Amniotic stem cell (primary cell): ENCODE measurements at regions not wholly inside any gene's neighbourhood (a gene's known extent, or its start where the extent isn't known, plus 50 kb on each side); places are given as distances from the start of the nearest gene placed in this dataset.
"Not testable (repeated sequence)": the region's sequence is repeated elsewhere in the genome, so short reads cannot be mapped to it uniquely, and the experiment has no call there.

ENCODE experiments used
- DNase-seq: peaks from one replicate; lab custom pipeline; 2025; lab: John Stamatoyannopoulos, UW

GRCh38 chr6:12348530-12349511 lies 58.7 kb downstream of the EDN1 start:
- DNase-seq, result peak; percentile 30

- no peak for DNase-seq
These were observed 60.5 kb downstream of the EDN1 start for GRCh38 chr6:12350644-12351170.

- no peak for DNase-seq
These were observed 61.5 kb downstream of the EDN1 start for GRCh38 chr6:12351672-12352071.

- no peak for DNase-seq
These were observed 63.6 kb downstream of the EDN1 start for GRCh38 chr6:12353731-12354130.

GRCh38 chr6:12354499-12354898 lies 64.3 kb downstream of the EDN1 start:
- DNase-seq, result no peak

- no peak for DNase-seq
These were observed 65.2 kb downstream of the EDN1 start for GRCh38 chr6:12355354-12355753.

GRCh38 chr6:12356431-12356830 lies 66.3 kb downstream of the EDN1 start:
- no peak for DNase-seq

- no peak for DNase-seq
These were observed 67.1 kb downstream of the EDN1 start for GRCh38 chr6:12356983-12357972.

- no peak for DNase-seq
These were observed 68.9 kb downstream of the EDN1 start for GRCh38 chr6:12359036-12359435.

- no peak for DNase-seq
These were observed 71.0 kb downstream of the EDN1 start for GRCh38 chr6:12361042-12361765.

- not testable (repeated sequence) for DNase-seq
These were observed 73.1 kb downstream of the EDN1 start for GRCh38 chr6:12363277-12363650.

GRCh38 chr6:12363651-12364381 lies 73.7 kb downstream of the EDN1 start:
- DNase-seq, result no peak

GRCh38 chr6:12364621-12365020 lies 74.5 kb downstream of the EDN1 start:
- no peak for DNase-seq

GRCh38 chr6:12366731-12367130 lies 76.6 kb downstream of the EDN1 start:
- no peak for DNase-seq

- DNase-seq, result no peak
These were observed 77.3 kb downstream of the EDN1 start for GRCh38 chr6:12367412-12367811.

GRCh38 chr6:12369355-12369754 lies 79.2 kb downstream of the EDN1 start:
- no peak for DNase-seq

- no peak for DNase-seq
These were observed 79.7 kb downstream of the EDN1 start for GRCh38 chr6:12369781-12370262.

- no peak for DNase-seq
These were observed 81.0 kb downstream of the EDN1 start for GRCh38 chr6:12371151-12371550.

GRCh38 chr6:12371641-12372146 lies 81.5 kb downstream of the EDN1 start:
- no peak for DNase-seq

- DNase-seq, result no peak
These were observed 89.0 kb downstream of the EDN1 start for GRCh38 chr6:12379181-12379580.

- no peak for DNase-seq
These were observed 91.4 kb downstream of the EDN1 start for GRCh38 chr6:12381587-12381986.
